HG02678 (cell line): ENCODE measurements at regions not wholly inside any gene's neighbourhood (a gene's known extent, or its start where the extent isn't known, plus 50 kb on each side); places are given as distances from the start of the nearest gene placed in this dataset.

Experiments used
- ATAC-seq: cut with Tn5 transposase; IDR thresholded peaks from one replicate; pipeline ENCODE4 v1.9.1; 2021; ENCODE audit warnings: mild to moderate bottlenecking, moderate library complexity; ENCODE audit not compliant: unreplicated experiment

DNA sequence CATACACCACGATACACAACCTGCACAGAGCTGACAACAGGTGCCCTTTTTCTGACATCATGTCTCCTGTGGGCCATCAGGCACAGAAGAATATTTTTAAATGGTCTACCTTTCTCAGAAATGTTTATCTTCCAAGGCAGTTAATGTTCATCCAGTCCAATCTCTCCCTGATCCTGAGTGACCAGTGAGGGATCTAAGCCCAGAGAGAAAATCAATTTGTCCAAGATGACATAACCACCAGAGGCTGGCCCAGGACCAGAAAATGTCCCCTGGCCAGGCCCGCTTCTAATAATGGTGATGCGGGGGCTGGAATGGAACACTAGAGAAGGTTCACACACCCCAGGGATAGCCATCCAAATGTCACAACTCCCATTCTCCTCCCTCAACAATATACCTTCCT, 357.9 kb upstream of the KIF2A start:
- ATAC-seq, result no peak

DNA sequence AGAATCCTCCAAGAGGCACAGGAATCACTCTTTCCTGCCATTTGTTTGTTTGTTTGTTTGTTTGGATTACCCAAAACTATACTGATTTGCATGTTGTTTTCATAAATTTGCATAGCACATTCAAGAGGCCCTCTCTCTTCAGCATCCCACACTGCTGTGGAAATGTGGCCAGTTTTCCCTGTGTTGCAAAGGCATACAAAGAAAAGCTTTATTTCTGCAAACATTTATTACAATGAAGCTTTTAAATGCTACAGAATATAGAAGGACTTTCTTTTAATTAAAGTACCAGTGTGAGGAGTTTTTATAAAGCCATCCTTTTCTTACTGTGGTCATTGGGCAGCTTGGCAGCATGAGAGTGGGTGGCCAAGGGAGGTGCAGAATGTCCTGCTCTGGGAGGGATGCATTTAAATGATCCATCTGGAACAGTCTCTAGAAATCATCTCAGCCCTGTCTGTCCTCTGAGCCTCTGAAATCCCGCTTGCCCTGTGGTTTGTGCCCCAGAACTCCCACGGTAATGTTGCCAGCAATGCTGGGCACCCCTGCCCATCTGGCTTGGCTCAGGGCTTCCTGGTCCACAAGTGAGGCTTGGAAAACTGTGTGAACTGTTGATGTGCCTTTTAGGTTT, 356.8 kb upstream of the KIF2A start:
- ATAC-seq, result no peak

- no peak for ATAC-seq
Measured at GRCh38 chr5:61949679-61950435, 356.1 kb upstream of the KIF2A start.

GRCh38 chr5:61951295-61951694, 354.7 kb upstream of the KIF2A start:
- ATAC-seq, result no peak

GRCh38 chr5:61953913-61954312, 352.1 kb upstream of the KIF2A start:
- no peak for ATAC-seq

DNA sequence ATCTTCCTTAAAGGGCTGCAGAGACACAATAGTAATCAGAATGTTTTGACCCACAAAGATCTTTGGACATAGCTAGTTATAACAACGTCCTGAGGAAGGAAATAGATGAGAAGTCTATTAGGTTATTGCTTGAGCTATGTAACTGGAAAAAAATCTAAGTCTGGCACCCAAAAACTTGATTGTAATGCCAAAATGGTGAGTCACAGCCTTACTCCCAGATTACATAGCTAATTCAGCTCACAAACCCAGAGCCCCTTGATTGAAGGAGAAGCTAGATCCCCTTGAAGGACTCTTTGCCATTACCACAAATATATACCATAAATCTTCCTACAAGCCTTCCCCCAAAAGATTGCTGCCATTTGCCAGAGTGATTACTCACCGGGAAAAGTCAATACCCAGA, 341.8 kb upstream of the KIF2A start:
- no peak for ATAC-seq

DNA sequence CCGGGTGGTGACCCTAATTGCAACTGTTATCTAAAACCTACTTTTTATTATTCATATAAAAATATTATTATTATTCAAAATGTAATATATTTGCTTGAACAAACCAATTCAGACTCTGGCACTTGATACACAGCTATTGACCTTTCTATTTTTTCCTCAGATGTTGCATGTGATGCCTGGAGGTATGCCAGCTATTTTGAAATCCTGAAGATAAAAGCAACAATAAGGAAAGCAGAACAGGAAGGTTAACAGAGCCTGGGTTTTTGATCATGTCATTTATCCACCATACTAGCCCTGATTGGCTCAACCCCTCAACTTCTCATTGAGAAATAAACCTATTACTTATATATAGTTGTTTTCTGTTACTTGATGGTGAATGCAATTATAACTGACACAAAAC, 340.9 kb upstream of the KIF2A start:
- ATAC-seq, result no peak

DNA sequence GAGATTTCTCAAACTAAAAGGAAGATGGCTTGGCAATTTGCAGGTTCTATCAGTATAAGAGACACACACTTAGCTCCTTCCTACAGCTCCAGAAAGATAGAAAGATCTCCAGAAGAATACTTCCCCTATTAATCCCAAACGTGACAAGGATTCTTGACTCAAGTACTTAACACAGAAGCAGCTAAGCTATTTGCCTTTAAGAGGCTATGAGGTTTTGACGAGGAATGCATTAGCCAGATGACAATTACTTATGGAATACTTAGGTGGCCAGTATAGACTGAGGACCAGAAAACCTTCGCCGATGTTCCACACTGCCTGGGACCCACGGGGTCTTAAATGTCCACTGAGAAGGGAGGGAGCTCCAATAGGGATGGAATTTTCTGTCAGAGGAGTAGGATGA, 340.5 kb upstream of the KIF2A start:
- no peak for ATAC-seq

GRCh38 chr5:61966296-61966955, 339.6 kb upstream of the KIF2A start:
- no peak for ATAC-seq

- no peak for ATAC-seq
Measured at GRCh38 chr5:61966997-61967396, 339.0 kb upstream of the KIF2A start.

DNA sequence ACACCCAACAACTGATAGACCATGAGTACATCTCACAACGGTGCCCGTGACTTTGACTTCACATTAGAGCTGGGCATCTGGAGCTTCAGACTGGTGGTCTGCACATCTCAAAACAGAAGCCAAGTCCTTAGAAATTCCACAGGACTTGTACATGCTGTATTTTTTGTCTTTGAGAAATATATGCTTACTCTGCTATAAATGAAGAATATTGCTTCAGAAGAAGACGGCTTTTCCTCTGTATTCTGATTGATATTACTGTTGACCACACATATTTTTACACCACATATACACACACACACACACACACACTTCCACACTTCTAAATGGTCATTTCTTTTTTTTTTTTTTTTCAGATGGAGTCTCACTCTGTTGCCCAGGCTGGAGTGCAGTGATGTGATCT, 338.3 kb upstream of the KIF2A start:
- ATAC-seq, result no peak

DNA sequence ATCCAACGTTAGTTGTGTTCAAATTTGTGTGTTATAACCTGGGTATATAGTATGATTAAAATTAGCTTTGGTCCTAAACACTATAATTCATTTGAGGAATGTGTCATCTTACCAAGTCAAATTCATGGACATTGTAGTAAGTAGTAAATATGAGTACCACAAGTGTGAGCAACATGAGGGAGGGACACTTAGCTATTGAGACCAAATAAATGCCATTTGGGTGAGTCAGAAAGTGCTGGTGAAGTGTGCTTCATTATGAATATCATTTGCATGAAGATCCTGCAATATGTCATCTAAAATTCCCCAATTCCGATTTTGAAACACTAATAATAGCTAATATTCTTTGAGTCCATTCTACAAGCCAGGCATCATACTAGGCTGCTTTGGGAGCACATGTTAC, 336.7 kb upstream of the KIF2A start:
- no peak for ATAC-seq

DNA sequence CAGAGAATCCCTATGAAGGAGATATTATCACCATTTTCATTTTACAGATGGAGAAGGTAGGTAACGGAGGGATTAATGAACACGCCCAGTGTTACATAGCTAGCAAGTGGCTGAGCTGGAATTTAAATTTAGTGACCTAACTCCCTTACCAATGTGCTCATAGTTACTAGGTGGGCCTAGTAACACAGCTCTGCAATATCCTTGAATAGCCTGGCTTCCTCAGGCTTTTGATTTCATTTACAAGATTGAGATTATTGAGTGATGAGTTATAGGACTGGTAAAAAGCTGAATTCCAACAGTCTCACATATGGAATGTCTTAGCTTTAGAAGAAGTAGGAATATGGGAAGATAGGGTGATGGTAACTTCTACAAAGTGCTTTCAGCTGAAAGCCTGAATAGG, 336.3 kb upstream of the KIF2A start:
- no peak for ATAC-seq

DNA sequence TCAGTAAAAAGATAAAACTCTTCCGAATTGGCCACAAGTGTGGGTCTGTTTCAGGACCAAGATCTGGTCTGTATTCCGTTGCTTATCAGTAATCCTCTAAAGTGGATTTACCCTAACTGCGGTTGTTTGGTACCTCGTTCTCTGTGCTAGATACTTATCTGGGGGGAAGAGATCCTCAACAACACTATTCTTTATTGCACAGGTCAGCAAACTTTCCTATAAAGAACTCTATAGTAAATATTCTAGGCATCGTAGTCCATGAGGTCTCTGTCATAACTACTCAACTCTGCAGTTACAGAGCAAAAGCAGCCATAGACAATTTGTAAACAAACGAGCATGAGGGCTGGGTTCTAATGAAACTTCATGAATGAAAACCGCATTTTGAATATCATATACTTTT, 335.8 kb upstream of the KIF2A start:
- no peak for ATAC-seq

- no peak for ATAC-seq
Measured at GRCh38 chr5:61974680-61975079, 331.3 kb upstream of the KIF2A start.

- no peak for ATAC-seq
Measured at GRCh38 chr5:61981886-61982285, 324.1 kb upstream of the KIF2A start.

GRCh38 chr5:61991430-61991829, 314.6 kb upstream of the KIF2A start:
- no peak for ATAC-seq

DNA sequence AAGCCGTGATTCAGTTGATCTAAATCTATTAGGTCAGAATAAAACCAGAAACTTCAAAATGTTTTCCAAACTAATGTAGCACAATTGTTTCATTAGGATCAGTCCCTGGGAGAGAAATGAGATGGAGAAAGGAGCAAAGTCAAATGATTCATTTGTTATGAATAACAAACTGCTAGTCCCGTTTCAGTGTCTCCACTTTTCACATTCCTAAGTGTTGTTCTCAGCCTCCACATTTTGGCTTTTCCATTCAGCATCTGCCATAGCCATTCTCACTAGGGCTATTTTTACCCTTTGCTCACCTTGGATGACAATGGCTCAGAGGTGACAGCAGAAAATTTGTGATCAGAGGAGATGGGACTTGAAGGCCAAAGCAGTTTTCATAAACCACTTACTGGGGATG, 314.1 kb upstream of the KIF2A start:
- ATAC-seq, result no peak

GRCh38 chr5:61993295-61993927, 312.6 kb upstream of the KIF2A start:
- ATAC-seq, result no peak

DNA sequence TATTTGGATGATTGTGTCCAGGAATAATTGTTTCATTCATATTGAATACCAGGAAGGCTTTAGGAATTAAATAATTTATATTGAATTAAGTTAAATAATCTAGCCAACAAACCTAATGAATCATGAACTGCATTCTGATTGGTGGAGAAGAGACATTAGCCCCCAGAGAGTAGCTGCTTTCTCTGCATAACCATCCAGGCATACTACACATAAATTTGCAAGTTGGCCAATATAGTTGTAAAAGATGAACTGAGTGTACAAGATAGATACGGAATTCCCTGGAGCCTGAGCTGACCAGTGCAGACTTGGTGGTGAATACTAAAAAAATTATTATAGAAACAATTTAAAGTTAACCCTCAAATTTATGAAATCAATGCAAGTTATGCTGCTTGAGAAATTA, 311.8 kb upstream of the KIF2A start:
- ATAC-seq, result no peak

DNA sequence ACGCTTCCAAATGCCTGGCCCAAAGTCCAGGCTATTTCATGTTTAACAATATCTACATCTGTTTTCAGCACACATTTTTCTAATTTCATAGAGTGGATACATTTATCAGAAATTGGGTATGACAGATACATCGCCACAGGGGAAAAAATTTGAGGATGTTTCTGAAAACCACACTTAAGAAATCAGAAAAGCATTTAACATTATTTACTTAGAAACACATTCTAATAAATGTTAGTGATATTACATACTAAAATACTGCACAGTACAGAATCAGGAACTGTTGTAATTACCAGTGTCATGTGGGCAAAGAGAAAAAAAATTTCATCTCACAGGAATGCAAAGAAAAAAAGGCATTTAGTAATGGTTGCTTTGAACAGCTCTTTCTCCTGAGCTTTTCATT, 310.5 kb upstream of the KIF2A start:
- no peak for ATAC-seq

GRCh38 chr5:61999371-61999770, 306.6 kb upstream of the KIF2A start:
- no peak for ATAC-seq
